ENCODE measurements at regions not wholly inside any gene's neighbourhood (a gene's known extent, or its start where the extent isn't known, plus 50 kb on each side); places are given as distances from the start of the nearest gene placed in this dataset.
"Not testable (repeated sequence)": the region's sequence is repeated elsewhere in the genome, so short reads cannot be mapped to it uniquely, and the experiment has no call there.

- no peak for DNase-seq
- Histone ChIP-seq H3K27me3 (ENCODE audit: control insufficient read depth, insufficient read depth, low read length) (no peaks in the 10 kb centered on the region), H3K4me3 (ENCODE audit: insufficient read depth, low read depth, low read length) (no peak overlapping the region), H3K36me3 (replicated peaks; ENCODE audit: control insufficient read depth, insufficient read depth, low read length) (no peaks in the 10 kb centered on the region)
Measured at GRCh38 chr17:20935740-20936139, 107.1 kb downstream of the USP22 start.

DNA sequence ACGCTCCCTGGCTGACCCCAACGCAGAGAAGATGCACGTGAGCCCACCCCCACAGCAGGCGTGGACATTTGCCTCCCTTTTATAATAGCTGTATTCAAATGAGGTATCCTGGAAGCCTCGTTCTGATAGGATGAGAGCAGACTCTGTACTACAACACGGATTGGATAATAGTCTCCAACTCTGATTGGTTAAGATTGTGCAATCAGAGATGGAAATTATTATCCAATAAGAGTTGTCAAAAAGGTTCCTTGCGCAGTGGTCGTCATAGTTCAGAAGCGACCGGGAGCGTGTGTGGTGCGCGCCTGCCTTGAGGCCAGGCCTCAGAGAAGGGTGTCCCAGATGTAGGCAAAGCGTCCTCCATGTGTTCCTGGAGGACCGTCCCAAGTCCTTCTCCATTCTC is 104.6 kb downstream of the USP22 start:
- no peaks in the 10 kb centered on the region for H3K36me3 ChIP-seq (replicated peaks; ENCODE audit: control insufficient read depth, insufficient read depth, low read length)
- H3K27me3 ChIP-seq (ENCODE audit: control insufficient read depth, insufficient read depth, low read length): no peaks in the 10 kb centered on the region
- no peak overlapping the region for H3K4me3 ChIP-seq (ENCODE audit: insufficient read depth, low read depth, low read length)
- DNase-seq: peak; percentile 21

DNA sequence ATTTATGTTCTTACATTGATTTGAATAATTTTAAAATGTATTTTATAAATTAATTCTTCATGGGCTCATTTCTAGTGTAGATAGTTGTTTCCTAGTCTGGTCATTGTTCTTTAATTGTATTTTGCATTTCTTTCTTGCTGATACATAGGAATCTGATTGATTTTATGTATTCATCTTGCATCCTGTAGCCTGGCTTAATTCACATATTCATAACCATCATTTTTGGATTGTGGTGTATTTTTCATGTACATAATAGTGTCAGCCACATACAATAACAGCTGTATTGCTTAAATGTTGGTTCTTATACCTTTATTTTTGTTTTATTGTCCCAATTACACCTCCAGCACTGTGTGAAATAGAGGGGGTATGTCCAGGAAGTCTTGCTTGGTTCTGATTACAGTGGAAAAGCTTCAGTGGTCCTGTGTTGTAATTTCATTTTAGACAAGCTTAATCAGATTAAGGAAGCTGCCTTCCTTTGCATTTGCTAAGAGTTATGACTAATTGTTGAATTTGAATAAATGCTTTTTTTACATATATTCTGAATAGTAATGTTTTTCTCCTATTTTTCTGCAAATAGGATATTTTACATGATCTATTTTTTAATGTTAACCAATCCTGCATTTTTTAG is 103.7 kb downstream of the USP22 start:
- no peak for DNase-seq
- Histone ChIP-seq H3K27me3 (ENCODE audit: control insufficient read depth, insufficient read depth, low read length) (no peaks in the 10 kb centered on the region), H3K36me3 (replicated peaks; ENCODE audit: control insufficient read depth, insufficient read depth, low read length) (no peaks in the 10 kb centered on the region), H3K4me3 (ENCODE audit: insufficient read depth, low read depth, low read length) (no peak overlapping the region)

DNA sequence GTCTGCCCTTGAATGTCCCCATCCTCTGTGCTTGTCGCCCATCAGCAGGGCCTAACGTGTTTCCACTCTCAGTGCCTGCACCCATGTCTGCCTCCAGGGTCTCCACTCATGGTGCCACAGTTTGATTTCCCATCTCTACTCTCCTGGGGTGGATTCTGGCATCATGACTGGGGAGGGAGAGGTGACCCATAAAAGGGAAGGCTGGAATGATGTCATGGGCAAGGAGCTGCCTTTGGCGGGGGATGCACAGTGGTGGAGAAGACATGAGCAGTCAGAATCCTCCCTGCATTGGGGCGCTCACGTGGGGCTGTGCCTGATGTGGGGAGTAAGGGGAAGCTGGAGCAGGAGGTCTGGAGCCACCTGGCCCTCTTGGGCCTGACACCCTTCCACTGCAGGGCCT is 100.9 kb downstream of the USP22 start:
- H3K36me3 ChIP-seq (replicated peaks; ENCODE audit: control insufficient read depth, insufficient read depth, low read length): no peaks in the 10 kb centered on the region
- no peak for DNase-seq
- H3K27me3 ChIP-seq (ENCODE audit: control insufficient read depth, insufficient read depth, low read length): no peaks in the 10 kb centered on the region
- no peak overlapping the region for H3K4me3 ChIP-seq (ENCODE audit: insufficient read depth, low read depth, low read length)

DNA sequence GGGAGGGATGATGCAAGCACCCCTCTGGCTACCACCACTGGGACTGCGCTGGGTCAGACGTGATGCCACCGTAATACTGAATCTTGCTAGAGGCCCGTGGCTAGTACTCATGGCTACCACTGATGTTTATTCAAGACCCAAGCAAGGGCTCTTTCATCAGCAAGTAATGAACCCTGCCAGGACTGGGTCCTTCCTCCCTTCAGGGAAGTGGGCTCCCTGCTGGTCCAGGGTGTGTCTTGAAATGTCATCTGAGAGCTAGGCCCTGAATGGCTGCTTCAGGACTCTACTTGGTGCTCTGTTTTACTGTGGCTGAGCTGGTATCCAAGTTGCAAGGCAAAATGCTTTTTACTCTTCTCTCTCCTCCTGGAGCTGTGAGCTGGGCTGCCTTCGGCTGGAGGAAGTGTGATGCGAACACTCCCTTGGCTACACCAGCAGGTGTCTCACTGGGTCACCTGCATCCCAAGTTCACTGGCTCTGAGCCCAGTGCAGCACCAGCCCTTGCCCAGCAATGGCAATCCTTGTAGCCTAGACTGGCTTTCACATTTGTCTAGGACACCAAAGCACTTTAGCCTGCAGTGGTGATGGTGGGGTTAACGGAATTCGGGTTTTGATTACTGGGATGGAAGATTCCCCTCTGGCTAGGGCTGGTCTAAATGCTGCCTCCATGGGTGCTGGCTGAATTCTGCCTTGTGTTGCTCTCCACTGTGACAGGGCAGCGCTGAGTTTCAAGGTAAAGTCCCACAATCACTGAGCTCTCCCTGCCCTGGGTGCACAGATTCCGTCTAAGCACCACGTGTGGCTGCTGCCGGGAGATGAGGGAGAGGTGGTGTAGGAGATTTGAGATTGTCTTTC is 98.6 kb downstream of the USP22 start:
- DNase-seq: peak; percentile 63
- H3K4me3 ChIP-seq (ENCODE audit: insufficient read depth, low read depth, low read length): no peak overlapping the region
- no peaks in the 10 kb centered on the region for H3K36me3 ChIP-seq (replicated peaks; ENCODE audit: control insufficient read depth, insufficient read depth, low read length)
- H3K27me3 ChIP-seq (ENCODE audit: control insufficient read depth, insufficient read depth, low read length): no peaks in the 10 kb centered on the region

DNA sequence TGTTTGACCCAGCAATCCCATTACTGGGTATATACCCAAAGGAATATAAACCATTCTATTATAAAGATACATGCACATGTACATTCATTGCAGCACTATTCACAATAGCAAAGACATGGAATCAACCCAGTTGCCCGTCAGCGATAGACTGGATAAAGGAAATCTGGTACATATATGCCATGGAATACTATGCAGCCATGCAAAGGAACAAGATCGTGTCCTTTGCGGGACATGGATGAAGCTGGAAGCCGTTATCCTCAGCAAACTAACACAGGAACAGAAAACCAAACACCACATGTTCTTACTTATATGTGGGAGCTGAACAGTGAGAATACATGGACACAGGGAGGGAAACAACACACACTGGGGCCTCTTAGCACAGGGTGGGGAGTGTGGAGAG is 95.1 kb downstream of the USP22 start:
- not testable (repeated sequence) for H3K27me3 ChIP-seq (ENCODE audit: control insufficient read depth, insufficient read depth, low read length); H3K36me3 ChIP-seq (replicated peaks; ENCODE audit: control insufficient read depth, insufficient read depth, low read length); H3K4me3 ChIP-seq (ENCODE audit: insufficient read depth, low read depth, low read length); DNase-seq

DNA sequence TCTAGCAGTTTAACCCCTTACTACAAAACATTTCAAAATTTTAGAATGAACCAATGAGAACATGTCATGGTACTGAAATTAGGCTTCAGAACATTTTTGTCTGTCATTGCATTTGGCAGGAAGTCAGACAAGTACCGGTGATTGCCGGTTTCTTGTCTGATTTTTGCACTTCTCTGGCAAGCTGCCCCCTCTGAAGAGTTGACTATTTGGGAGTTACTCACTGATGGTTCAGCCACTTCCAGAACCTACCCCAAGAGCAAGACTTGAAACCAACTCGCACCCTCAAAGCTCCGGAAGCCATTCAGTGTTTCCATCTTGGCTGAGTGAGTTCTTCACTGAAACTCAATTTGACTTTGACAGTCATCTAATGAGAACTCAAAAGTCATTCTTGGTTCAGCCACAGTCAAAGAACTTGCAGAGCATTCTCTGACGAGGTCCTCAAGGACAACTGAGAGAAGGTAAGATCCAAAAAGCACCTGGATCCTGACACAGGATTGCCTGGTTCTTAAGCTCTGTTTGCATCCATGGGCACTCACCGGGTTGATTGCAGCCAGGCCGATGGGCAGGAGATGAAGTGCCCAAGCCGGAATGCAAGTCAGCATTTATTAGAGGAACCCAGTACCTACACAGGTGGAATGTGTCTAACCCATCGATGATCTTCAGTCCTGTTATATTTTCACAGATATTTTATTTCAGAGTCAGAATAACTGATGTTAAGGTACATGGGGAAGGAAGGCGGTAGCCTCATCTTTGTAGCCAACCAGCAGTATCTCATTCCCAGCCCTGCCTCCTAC is 93.6 kb downstream of the USP22 start:
- H3K27me3 ChIP-seq (ENCODE audit: control insufficient read depth, insufficient read depth, low read length): no peaks in the 10 kb centered on the region
- no peak for DNase-seq
- no peaks in the 10 kb centered on the region for H3K36me3 ChIP-seq (replicated peaks; ENCODE audit: control insufficient read depth, insufficient read depth, low read length)
- H3K4me3 ChIP-seq (ENCODE audit: insufficient read depth, low read depth, low read length): no peak overlapping the region
